B cell (primary cell): ENCODE measurements at regions not wholly inside any gene's neighbourhood (a gene's known extent, or its start where the extent isn't known, plus 50 kb on each side); places are given as distances from the start of the nearest gene placed in this dataset.

Experiments
- ATAC-seq: fragments of 200-7000 bp; cut with Tn5 transposase; one replicate; pipeline ENCODE4 v1.10.0; 2021; ENCODE audit warnings: low read depth, mild to moderate bottlenecking, moderate number of reproducible peaks, moderate library complexity
- CTCF ChIA-PET: fragments of 350-600 bp; sonication (Branson Sonifier 250); formaldehyde crosslinking; loops from one replicate; lab custom pipeline; 2021; ENCODE audit warnings: antibody characterized with exemption, inconsistent platforms; lab: Charles Lee
- POLR2A ChIA-PET: fragments of 350-600 bp; sonication (Branson Sonifier 250); formaldehyde crosslinking; loops from one replicate; lab custom pipeline; 2021; ENCODE audit warnings: antibody characterized with exemption; lab: Charles Lee
- DNase-seq: peaks from one replicate; pipeline ENCODE4 v3.0.0; 2013
- H2AFZ ChIP-seq: 2 replicates; pipeline ENCODE4 v1.6.1; 2012; ENCODE audit warnings: mild to moderate bottlenecking, low read depth, low read length; ENCODE audit not compliant: insufficient read depth, poor library complexity, severe bottlenecking
- H3K27ac ChIP-seq, 2 donors: 1 replicate in 1 of 2; 2 replicates in 1 of 2; pipeline ENCODE4 v1.5.1; 2012 to 2013; ENCODE audit warnings: low read length in 2 of 2, mild to moderate bottlenecking in 2 of 2, moderate library complexity in 1 of 2
- H3K27me3 ChIP-seq, 4 experiments: fragments of 200-600 bp in 1 of 4; sonication (generic) in 1 of 4; replicated peaks in 1 of 4; 1 replicate in 2 of 4; 2 replicates in 2 of 4; pipeline versions ENCODE4 v1.6.1 to v1.7.0; 2013 to 2016; ENCODE audit warnings: low read length in 3 of 4, mild to moderate bottlenecking in 2 of 4, mixed read lengths in 1 of 4, moderate library complexity in 1 of 4; ENCODE audit not compliant: insufficient read depth in 4 of 4, control insufficient read depth in 3 of 4; ENCODE audit errors: control extremely low read depth in 1 of 4
- H3K36me3 ChIP-seq, 2 experiments: replicated peaks in 1 of 2; 1 replicate in 1 of 2; 2 replicates in 1 of 2; pipeline versions ENCODE4 v1.6.1 to v1.7.1; 2013; ENCODE audit warnings: low read length in 1 of 2; ENCODE audit not compliant: insufficient read depth in 2 of 2, control insufficient read depth in 1 of 2; ENCODE audit errors: control extremely low read depth in 1 of 2, extremely low read depth in 1 of 2
- H3K4me1 ChIP-seq, 2 donors: fragments of 200-600 bp in 1 of 2; sonication (generic) in 1 of 2; 1 replicate in 1 of 2; 2 replicates in 1 of 2; pipeline versions ENCODE4 v1.5.1 to v1.6.1; 2013 to 2017; ENCODE audit warnings: low read length in 2 of 2; ENCODE audit not compliant: control insufficient read depth in 2 of 2, insufficient read depth in 2 of 2
- H3K4me2 ChIP-seq: replicated peaks from 2 replicates; pipeline ENCODE3; 2012; ENCODE audit warnings: mild to moderate bottlenecking, low read depth, low read length; ENCODE audit not compliant: poor library complexity, severe bottlenecking
- H3K4me3 ChIP-seq, 5 experiments: fragments of 200-600 bp in 1 of 5; sonication (generic) in 1 of 5; 1 replicate in 3 of 5; 2 replicates in 2 of 5; pipeline versions ENCODE4 v1.5.1 to v1.7.0; 2011 to 2016; ENCODE audit warnings: low read length in 4 of 5, mild to moderate bottlenecking in 4 of 5, low read depth in 2 of 5, control low read depth in 1 of 5, moderate library complexity in 1 of 5; ENCODE audit not compliant: insufficient read depth in 1 of 5; ENCODE audit errors: control extremely low read depth in 1 of 5, extremely low read depth in 1 of 5
- H3K79me2 ChIP-seq: fragments of 200-600 bp; sonication (generic); one replicate; pipeline ENCODE4 v1.6.0; 2016; ENCODE audit warnings: low read length; ENCODE audit not compliant: control insufficient read depth, insufficient read depth
- H3K9ac ChIP-seq: fragments of 200-600 bp; sonication (generic); 2 replicates; pipeline ENCODE4 v1.6.1; 2017; ENCODE audit warnings: mild to moderate bottlenecking, low read length, moderate library complexity
- H3K9me3 ChIP-seq, 3 donors: one replicate each; pipeline versions ENCODE4 v1.6.1 to v1.7.1; 2013; ENCODE audit warnings: low read length in 2 of 3; ENCODE audit not compliant: control insufficient read depth in 2 of 3, insufficient read depth in 1 of 3; ENCODE audit errors: control extremely low read depth in 1 of 3
- H4K20me1 ChIP-seq: 2 replicates; pipeline ENCODE4 v1.6.0; 2012; ENCODE audit warnings: mild to moderate bottlenecking, low read length; ENCODE audit not compliant: insufficient read depth, control insufficient read depth, poor library complexity, severe bottlenecking
- H3K27ac Mint-ChIP-seq: one replicate; pipeline ENCODE4 v1.8.0; 2021; ENCODE audit warnings: mixed read lengths
- H3K27me3 Mint-ChIP-seq: one replicate; pipeline ENCODE4 v1.8.0; 2021; ENCODE audit warnings: mixed read lengths
- H3K4me1 Mint-ChIP-seq: one replicate; pipeline ENCODE4 v1.8.0; 2021; ENCODE audit warnings: mixed read lengths
- H3K4me3 Mint-ChIP-seq: one replicate; pipeline ENCODE4 v1.8.0; 2021; ENCODE audit warnings: mixed read lengths
- H3K9me3 Mint-ChIP-seq: one replicate; pipeline ENCODE4 v1.8.0; 2022; ENCODE audit warnings: mixed read lengths; ENCODE audit not compliant: insufficient read depth
- CTCF ChIP-seq: fragments of 200-600 bp; IDR thresholded peaks from one replicate; pipeline ENCODE4 v1.8.0; 2022; ENCODE audit warnings: antibody characterized with exemption, mild to moderate bottlenecking
- EZH2 ChIP-seq: IDR thresholded peaks from 2 replicates; pipeline ENCODE4 v1.6.1; 2012; ENCODE audit warnings: borderline replicate concordance, low read depth, mild to moderate bottlenecking, moderate library complexity, low read length; ENCODE audit not compliant: insufficient read depth, poor library complexity, severe bottlenecking
- WGBS: methylation state at CpG from one replicate; pipeline ENCODE4 v1.1.5; 2013; ENCODE audit warnings: missing lambda C conversion rate; ENCODE audit not compliant: insufficient coverage; 5-methylcytosine and 5-hydroxymethylcytosine counted together
- intact Hi-C: fragments of 100-400 bp; cut with micrococcal nuclease; formaldehyde crosslinking; loops from one replicate; pipeline ENCODE4 v1.10.0; 2022

- no peaks in the 10 kb centered on the region for H3K27me3 ChIP-seq
- H4K20me1 ChIP-seq = no peaks in the 10 kb centered on the region
- H3K9ac ChIP-seq = no peak overlapping the region
- no peak for ATAC-seq
- no peak overlapping the region for H3K27ac ChIP-seq
- H3K4me1 ChIP-seq = no peaks in the 10 kb centered on the region
- no peaks in the 10 kb centered on the region for H3K79me2 ChIP-seq
- no peak overlapping the region for H3K4me3 ChIP-seq
- no peak overlapping the region for H3K4me2 ChIP-seq
- no peak overlapping the region for H2AFZ ChIP-seq
- no peaks in the 10 kb centered on the region for H3K27me3 Mint-ChIP-seq
- TF ChIP-seq CTCF (no peak), EZH2 (no peak)
- no peak for DNase-seq
- peaks cover 0 to 6% (median 2%) of the 10 kb centered on the region in 3 donors for H3K9me3 ChIP-seq
- H3K36me3 ChIP-seq = no peaks in the 10 kb centered on the region
- no peaks in the 10 kb centered on the region for H3K9me3 Mint-ChIP-seq
- ChIA-PET POLR2A (no interaction called here), CTCF (no interaction called here)
- no peaks in the 10 kb centered on the region for H3K4me1 Mint-ChIP-seq
- intact Hi-C loops = no loop called here
- H3K27ac Mint-ChIP-seq = no peak overlapping the region
- no peak overlapping the region for H3K4me3 Mint-ChIP-seq
Observed at GRCh38 chr18:55790296-55790695, 202.3 kb upstream of the TCF4 start.

DNA sequence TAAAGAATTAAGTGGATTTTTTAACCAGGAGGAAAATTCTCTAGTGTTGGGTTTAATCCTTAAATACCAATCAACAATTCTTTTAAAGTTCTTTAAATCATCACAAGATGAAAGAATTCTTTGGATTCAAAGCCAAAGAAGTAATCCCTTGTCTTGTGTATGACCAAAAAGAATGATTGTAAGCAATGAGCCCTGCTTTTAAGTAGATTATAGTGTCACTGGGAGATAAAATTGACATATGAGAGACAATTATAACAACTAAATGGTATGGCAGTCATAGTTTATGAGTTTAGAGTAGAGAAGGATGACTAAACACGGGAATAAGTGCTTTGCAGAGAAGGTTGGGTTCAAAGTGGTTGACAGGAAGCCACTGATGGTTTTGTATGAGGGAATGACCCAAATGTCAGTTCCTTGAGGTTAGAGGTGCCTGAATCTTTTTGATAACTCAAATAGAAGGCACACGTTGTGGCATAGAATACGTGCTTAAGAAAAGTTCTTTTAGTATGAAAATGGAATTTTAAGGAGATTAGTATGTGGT, 199.6 kb upstream of the TCF4 start:
- CTCF ChIA-PET = no interaction called here
- Histone ChIP-seq H3K9ac (no peak overlapping the region), H2AFZ (no peak overlapping the region), H3K4me1 (no peaks in the 10 kb centered on the region), H3K27me3 (no peaks in the 10 kb centered on the region), H3K27ac (no peak overlapping the region), H3K4me2 (no peak overlapping the region), H3K4me3 (no peak overlapping the region), H3K9me3 (peaks cover 0 to 6% (median 2%) of the 10 kb centered on the region in 3 donors), H4K20me1 (no peaks in the 10 kb centered on the region), H3K79me2 (no peaks in the 10 kb centered on the region), H3K36me3 (no peaks in the 10 kb centered on the region)
- TF ChIP-seq EZH2 = no peak
- TF ChIP-seq CTCF = no peak
- DNase-seq (no peak), ATAC-seq (no peak)
- POLR2A ChIA-PET = no interaction called here
- WGBS = 92% methylated on average over 2 of the region's 3 CpGs
- Mint-ChIP-seq H3K27ac (no peak overlapping the region), H3K27me3 (no peaks in the 10 kb centered on the region), H3K4me3 (no peak overlapping the region), H3K4me1 (no peaks in the 10 kb centered on the region), H3K9me3 (no peaks in the 10 kb centered on the region)
- intact Hi-C loops = no loop called here
